ELR (cell line): ENCODE measurements at regions not wholly inside any gene's neighbourhood (a gene's known extent, or its start where the extent isn't known, plus 50 kb on each side); places are given as distances from the start of the nearest gene placed in this dataset.
"Not testable (repeated sequence)": the region's sequence is repeated elsewhere in the genome, so short reads cannot be mapped to it uniquely, and the experiment has no call there.

ENCODE experiments used
- DNase-seq: peaks from one replicate; pipeline ENCODE4 v3.0.0-alpha.2; 2015; ENCODE audit warnings: low read depth

DNA sequence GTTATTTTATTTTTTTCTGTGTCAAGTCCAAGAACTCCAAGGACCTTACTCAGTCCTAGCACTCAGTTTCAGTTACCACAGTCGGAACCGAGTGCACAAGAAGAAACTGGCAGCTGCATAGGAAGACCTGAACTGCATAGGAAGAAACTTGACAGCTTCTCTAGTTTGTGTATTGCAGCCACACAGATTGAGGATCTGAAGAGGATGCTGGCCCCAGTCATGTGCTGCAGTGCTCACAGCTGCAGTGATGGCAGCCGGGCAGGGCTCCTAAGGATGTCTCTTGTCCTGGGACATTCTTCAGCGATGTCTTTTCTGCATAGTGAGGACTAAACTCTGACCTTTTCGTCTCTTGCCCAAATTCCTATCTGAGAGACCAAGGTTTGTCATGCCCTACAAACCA is 261.2 kb downstream of the STIM2 start:
- DNase-seq: no peak

DNA sequence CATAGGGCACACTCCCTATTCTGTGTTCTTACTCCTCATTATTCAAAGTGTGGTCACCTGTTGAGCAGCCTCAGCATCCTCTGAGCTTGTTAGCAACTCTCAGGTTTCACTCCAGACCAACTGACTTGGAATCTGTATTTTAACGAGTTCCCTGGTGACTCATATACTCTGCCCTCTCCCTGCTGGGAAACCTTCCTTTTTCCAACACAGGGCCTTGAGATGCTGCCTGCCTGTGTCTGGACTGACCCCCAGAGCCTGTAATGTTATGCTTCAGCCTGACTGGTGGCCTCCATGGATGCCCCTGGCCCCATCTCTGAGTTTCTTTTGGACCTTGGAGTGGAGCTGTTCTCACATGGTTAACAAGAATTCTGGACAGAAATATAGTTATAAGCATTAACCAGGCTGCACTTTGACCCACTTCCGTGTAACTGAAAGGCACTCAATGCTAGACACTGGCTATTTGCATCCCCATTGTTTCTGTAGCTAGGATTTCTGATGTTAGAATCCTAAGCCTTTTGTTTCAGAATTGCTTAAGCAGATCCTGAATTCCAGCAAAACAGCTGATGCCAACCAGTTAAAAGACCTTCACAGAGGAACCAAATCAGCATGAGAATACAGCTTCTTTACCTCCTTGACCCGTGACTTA is 262.6 kb downstream of the STIM2 start:
- no peak for DNase-seq

DNA sequence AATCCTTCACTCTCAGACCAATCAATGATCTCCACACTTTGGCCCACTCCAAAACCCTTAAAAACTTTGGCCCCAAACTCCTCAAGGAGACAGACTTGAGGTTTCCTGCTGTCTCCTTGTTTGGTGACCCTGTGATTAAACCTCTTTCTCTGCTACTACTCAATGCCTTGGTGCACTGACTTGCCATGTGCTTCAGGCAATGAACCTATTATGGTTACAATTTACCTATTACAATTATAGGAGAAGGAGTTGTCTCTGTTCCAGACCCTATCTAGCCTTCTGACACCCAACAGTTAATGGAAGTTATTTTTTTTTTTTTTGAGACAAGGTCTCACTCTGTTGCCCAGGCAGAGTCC is 263.1 kb downstream of the STIM2 start:
- no peak for DNase-seq

GRCh38 chr4:27126895-27127294 is 266.3 kb downstream of the STIM2 start:
- not testable (repeated sequence) for DNase-seq

GRCh38 chr4:27128443-27128842 is 267.8 kb downstream of the STIM2 start:
- no peak for DNase-seq

- DNase-seq: no peak
Observed at GRCh38 chr4:27129871-27130366, 269.3 kb downstream of the STIM2 start.

GRCh38 chr4:27132497-27132896 is 271.9 kb downstream of the STIM2 start:
- no peak for DNase-seq

- DNase-seq: no peak
Observed at GRCh38 chr4:27140486-27140885, 279.8 kb downstream of the STIM2 start.

GRCh38 chr4:27141530-27141929 is 280.9 kb downstream of the STIM2 start:
- DNase-seq: no peak

DNA sequence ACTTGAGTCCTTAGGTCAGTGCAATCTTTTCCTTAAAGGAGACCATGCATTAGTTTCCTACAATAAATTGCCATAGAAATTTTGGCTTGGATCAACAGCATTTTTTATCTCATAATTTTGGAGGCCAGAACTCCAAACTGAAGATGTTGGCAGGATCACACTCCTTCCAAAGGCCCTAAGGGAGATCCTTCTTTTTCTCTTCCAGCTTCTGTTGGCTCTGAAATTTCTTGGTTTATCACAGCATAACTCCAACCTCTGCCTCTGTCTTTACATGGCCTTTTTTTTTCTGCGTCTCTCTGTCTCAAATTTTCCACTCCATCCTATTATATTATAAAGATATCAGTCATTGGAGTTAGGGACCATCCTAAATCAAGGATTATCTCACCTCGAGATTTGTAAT is 282.2 kb downstream of the STIM2 start:
- DNase-seq: no peak

DNA sequence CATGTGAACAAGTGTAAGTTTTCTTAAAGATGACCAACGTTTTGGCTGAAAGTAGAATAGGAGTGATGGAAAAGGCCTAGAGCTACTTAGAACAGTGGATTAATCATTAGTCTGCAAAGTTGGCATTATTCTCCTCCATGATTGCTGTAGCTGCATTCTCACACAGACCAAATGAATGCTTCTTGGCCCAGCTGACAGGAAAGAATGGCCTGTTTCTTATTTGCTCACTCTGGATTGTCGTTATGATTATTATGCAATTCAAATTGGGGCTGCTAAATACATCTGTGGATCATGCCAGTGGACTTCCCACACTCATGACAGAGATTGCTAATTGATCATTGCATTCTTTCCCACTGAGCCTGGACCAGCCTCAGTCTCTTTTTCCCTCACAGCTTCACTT is 285.0 kb downstream of the STIM2 start:
- no peak for DNase-seq

GRCh38 chr4:27148211-27148895 is 287.7 kb downstream of the STIM2 start:
- peak; percentile 60 for DNase-seq

GRCh38 chr4:27149541-27150212 is 289.0 kb downstream of the STIM2 start:
- DNase-seq: peak; percentile 62

DNA sequence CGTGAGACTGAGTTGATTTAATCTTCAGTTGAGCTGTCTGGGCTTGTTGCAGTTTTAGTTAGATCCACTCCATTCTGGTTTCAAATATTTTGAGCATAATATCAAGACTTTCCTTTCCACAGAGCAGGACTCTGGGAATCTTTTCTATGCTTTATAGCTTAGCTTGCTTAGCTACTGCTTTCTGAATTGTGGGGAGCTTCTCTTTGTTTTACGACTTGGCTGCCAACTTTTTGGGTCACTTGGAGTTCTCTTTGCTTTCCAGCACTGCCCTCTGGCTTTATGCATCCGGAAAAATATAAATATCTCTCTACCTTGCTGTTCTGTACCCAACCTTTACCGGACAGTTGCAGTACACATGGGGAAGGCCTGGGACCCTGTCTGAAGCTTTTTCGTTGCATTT is 292.1 kb downstream of the STIM2 start:
- DNase-seq: no peak

GRCh38 chr4:27154706-27155105 is 294.1 kb downstream of the STIM2 start:
- peak; percentile 78 for DNase-seq

- no peak for DNase-seq
Observed at GRCh38 chr4:27161191-27161590, 300.6 kb downstream of the STIM2 start.

DNA sequence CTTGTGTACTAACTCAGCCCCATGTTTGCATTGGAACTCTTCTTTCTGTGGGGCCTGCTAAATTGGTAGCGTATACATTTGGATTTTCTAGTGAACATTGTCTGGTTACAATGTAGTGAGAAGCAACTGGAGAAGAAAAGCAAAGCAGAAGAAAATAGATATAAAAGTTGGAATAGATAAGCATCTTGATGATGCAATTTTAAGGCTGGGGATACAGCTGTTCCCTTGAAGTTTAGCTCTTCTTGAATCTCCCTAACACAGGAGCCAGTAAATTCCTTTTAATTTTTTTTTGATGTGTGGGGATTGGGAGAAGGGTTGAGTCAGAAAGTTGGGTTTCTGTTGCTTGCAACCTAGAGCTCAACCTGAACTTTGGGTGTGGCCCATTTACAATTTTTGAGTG is 308.1 kb downstream of the STIM2 start:
- no peak for DNase-seq

- DNase-seq: no peak
Observed at GRCh38 chr4:27173280-27173679, 312.6 kb downstream of the STIM2 start.

DNA sequence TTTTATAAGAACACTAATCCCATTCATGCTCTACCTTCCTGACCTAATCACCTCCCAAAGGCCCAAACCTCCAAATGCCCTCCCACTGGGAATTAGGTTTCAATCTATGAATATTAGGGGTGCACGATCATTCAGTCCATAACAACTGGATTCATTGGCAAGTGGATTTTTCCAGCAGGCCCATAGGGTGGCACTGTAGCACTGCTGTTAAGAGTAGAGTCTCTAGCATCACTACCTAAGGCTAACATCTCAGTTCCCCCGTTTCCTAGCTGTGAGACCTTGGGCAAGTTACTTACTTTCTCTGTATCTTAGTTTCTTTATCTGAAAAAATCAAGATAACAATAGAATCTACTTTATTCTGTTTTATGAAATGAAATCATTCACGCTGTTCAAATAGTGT is 315.8 kb downstream of the STIM2 start:
- peak; percentile 67 for DNase-seq

- DNase-seq: no peak
Observed at GRCh38 chr4:27176881-27177280, 316.2 kb downstream of the STIM2 start.

DNA sequence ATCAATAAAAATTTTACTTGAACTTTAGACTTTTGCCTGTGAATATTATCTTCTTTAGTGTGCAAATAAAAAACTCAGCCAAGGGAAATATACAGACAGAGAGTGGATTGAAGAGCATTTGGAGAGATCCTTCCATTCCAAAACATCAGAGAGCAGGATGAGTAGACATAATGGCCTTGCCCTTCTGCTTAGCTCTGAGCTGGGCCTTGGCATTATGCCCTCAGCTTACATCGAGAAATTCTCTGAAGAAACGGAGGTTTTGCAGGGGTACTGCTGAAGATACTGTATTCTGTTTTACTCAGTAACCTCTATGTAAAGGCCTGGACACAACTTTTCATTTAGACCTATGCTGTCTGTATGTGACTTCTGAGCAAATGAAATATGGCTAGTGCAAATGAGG is 317.4 kb downstream of the STIM2 start:
- DNase-seq: no peak

DNA sequence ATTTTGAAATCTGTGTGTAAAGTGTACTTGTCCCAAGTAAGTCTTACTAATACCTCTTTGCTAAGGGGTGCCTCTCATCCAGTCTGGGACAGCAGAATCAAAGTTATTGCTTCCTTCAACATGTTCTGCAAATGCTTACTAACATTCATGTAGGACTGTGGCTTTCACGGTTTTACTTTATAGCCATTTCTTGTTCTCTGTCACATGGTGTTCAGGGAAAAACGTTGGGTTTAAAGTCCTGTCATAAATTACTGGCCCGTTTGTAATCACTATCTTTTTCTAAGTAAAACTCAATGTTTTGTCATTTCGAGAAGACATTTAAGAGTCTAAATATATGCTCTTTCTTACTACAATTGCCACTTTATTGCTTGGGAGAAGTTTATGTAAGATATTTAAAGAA is 321.1 kb downstream of the STIM2 start:
- DNase-seq: no peak

DNA sequence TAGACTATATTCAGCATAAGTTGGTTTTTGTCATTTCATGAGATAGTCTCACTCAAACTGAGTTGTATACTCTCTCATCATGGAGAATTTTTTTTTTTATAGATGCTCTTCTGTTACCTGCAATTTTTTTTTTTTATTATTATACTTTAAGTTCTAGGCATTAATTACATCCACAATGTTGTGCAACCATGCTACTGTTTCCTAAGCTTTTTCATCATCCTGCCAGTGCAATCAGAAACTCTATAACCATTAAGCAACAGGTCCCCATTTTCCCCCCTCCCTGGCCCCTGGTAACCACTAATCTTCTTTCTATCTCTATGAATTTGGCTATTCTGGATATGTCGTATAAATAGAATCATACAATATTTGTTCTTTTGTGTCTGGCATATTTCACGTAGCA is 321.6 kb downstream of the STIM2 start:
- no peak for DNase-seq
